Mesenchymal stem cell (in vitro differentiated cells and primary cell): ENCODE measurements at regions not wholly inside any gene's neighbourhood (a gene's known extent, or its start where the extent isn't known, plus 50 kb on each side); places are given as distances from the start of the nearest gene placed in this dataset.
A peak's percentile ranks its signal among the peaks of the same experiment; 100 is the strongest.

Experiments
- DNase-seq: peaks from one replicate; pipeline ENCODE4 v3.0.0-alpha.2; 2013
- H2AFZ ChIP-seq: one replicate; pipeline ENCODE4 v1.6.1; 2013; ENCODE audit warnings: low read depth, mild to moderate bottlenecking, control low read depth, inconsistent platforms, low read length, moderate library complexity
- H2AK5ac ChIP-seq: 2 replicates; pipeline ENCODE4 v1.6.1; 2013; ENCODE audit warnings: low read length, moderate library complexity, mild to moderate bottlenecking, inconsistent platforms; ENCODE audit not compliant: severe bottlenecking
- H2BK120ac ChIP-seq: one replicate; pipeline ENCODE4 v1.6.1; 2013; ENCODE audit warnings: low read depth, mild to moderate bottlenecking, inconsistent platforms, low read length, moderate library complexity
- H2BK12ac ChIP-seq, 2 experiments: one replicate each; pipeline ENCODE4 v1.6.1; 2013; ENCODE audit warnings: inconsistent platforms in 2 of 2, low read length in 2 of 2, mild to moderate bottlenecking in 2 of 2, moderate library complexity in 2 of 2, control low read depth in 1 of 2
- H2BK15ac ChIP-seq: one replicate; pipeline ENCODE4 v1.6.1; 2013; ENCODE audit warnings: mild to moderate bottlenecking, low read depth, inconsistent platforms; ENCODE audit not compliant: poor library complexity, severe bottlenecking
- H2BK5ac ChIP-seq: 2 replicates; pipeline ENCODE4 v1.6.1; 2013; ENCODE audit warnings: low read depth, mild to moderate bottlenecking, low read length, control low read depth, inconsistent platforms; ENCODE audit not compliant: poor library complexity, severe bottlenecking
- H3K14ac ChIP-seq, 2 experiments: one replicate each; pipeline ENCODE4 v1.6.1; 2013; ENCODE audit warnings: inconsistent platforms in 2 of 2, low read length in 2 of 2, control low read depth in 1 of 2, mild to moderate bottlenecking in 1 of 2, moderate library complexity in 1 of 2
- H3K18ac ChIP-seq, 2 experiments: one replicate each; pipeline ENCODE4 v1.6.1; 2013; ENCODE audit warnings: inconsistent platforms in 2 of 2, low read length in 2 of 2, control low read depth in 1 of 2, low read depth in 1 of 2, mild to moderate bottlenecking in 1 of 2
- H3K23ac ChIP-seq, 2 experiments: one replicate each; pipeline ENCODE4 v1.6.1; 2013; ENCODE audit warnings: inconsistent platforms in 2 of 2, low read length in 2 of 2, mild to moderate bottlenecking in 2 of 2, moderate library complexity in 2 of 2, control low read depth in 1 of 2
- H3K27ac ChIP-seq: 2 replicates; pipeline ENCODE4 v1.5.1; 2013; ENCODE audit warnings: mild to moderate bottlenecking, moderate library complexity, low read length, control low read depth, inconsistent platforms; ENCODE audit not compliant: poor library complexity, severe bottlenecking
- H3K27me3 ChIP-seq, 2 experiments: 2 replicates each; pipeline versions ENCODE4 v1.6.1 to v1.7.0; 2013; ENCODE audit warnings: low read length in 2 of 2, mild to moderate bottlenecking in 2 of 2, moderate library complexity in 2 of 2, control low read depth in 1 of 2, inconsistent platforms in 1 of 2; ENCODE audit not compliant: control insufficient read depth in 1 of 2, insufficient read depth in 1 of 2
- H3K36me3 ChIP-seq, 2 experiments: 2 replicates each; pipeline versions ENCODE4 v1.6.1 to v1.7.0; 2013; ENCODE audit warnings: low read length in 2 of 2, control low read depth in 1 of 2, inconsistent platforms in 1 of 2, low read depth in 1 of 2, mild to moderate bottlenecking in 1 of 2; ENCODE audit not compliant: insufficient read depth in 2 of 2, control insufficient read depth in 1 of 2
- H3K4ac ChIP-seq, 2 experiments: one replicate each; pipeline ENCODE4 v1.6.1; 2013; ENCODE audit warnings: inconsistent platforms in 2 of 2, low read length in 2 of 2, mild to moderate bottlenecking in 2 of 2, moderate library complexity in 2 of 2, control low read depth in 1 of 2, low read depth in 1 of 2
- H3K4me1 ChIP-seq: 2 replicates; pipeline ENCODE4 v1.6.1; 2013; ENCODE audit warnings: low read depth, low read length, control low read depth; ENCODE audit not compliant: control insufficient read depth, insufficient read depth
- H3K4me2 ChIP-seq: 2 replicates; pipeline ENCODE4 v1.6.1; 2013; ENCODE audit warnings: low read length, mild to moderate bottlenecking, inconsistent platforms; ENCODE audit not compliant: poor library complexity, severe bottlenecking
- H3K4me3 ChIP-seq, 2 experiments: 2 replicates each; pipeline versions ENCODE4 v1.5.1 to v1.7.0; 2013; ENCODE audit warnings: low read length in 2 of 2, mild to moderate bottlenecking in 2 of 2, control low read depth in 1 of 2, low read depth in 1 of 2; ENCODE audit not compliant: insufficient read depth in 1 of 2
- H3K79me1 ChIP-seq: replicated peaks from 2 replicates; pipeline ENCODE4 v1.6.1; 2013; ENCODE audit warnings: mild to moderate bottlenecking, control low read depth, low read length, inconsistent platforms; ENCODE audit not compliant: poor library complexity, severe bottlenecking
- H3K9ac ChIP-seq: 2 replicates; pipeline ENCODE4 v1.7.0; 2013; ENCODE audit warnings: mild to moderate bottlenecking, low read length, moderate library complexity
- H3K9me3 ChIP-seq: 2 replicates; pipeline ENCODE4 v1.7.0; 2013; ENCODE audit warnings: mild to moderate bottlenecking, low read length; ENCODE audit not compliant: control insufficient read depth
- H4K8ac ChIP-seq: one replicate; pipeline ENCODE4 v1.6.1; 2013; ENCODE audit warnings: inconsistent platforms, mild to moderate bottlenecking, low read length, moderate library complexity
- H4K91ac ChIP-seq: one replicate; pipeline ENCODE4 v1.6.1; 2013; ENCODE audit warnings: mild to moderate bottlenecking, low read length, inconsistent platforms
- WGBS: methylation state at CpG from one replicate; pipeline ENCODE4 v1.1.7; 2013; ENCODE audit warnings: mixed read lengths; 5-methylcytosine and 5-hydroxymethylcytosine counted together

DNA sequence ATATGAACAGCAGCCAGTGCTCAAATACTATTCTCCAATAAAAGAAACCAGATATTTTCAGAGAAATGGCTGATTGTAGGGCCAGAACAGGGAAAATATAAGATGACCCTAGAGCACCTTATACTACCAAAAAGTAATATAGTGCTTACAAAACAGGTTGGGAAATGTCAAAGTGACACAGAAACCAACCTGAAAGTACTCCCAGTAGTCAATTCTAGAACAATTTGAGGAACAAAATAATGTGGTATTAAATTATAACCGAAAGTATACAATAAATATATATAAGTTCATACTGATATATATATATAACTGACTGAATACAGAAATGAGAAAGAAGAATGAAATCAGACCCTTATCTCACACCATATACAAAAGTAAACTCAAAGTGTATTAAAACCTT lies 657.2 kb upstream of the PHF14 start:
- Histone ChIP-seq H3K36me3 (no peaks in the 10 kb centered on the region), H3K9ac (no peak overlapping the region), H2AFZ (no peak overlapping the region), H3K4me3 (no peak overlapping the region), H3K23ac (no peak overlapping the region), H2BK12ac (no peak overlapping the region), H4K91ac (no peak overlapping the region), H4K8ac (no peak overlapping the region), H2BK15ac (no peak overlapping the region), H3K79me1 (no peaks in the 10 kb centered on the region), H3K18ac (no peak overlapping the region), H3K27ac (no peak overlapping the region), H2BK5ac (no peak overlapping the region), H3K9me3 (peaks cover 12% of the 10 kb centered on the region), H2AK5ac (no peak overlapping the region), H3K14ac (no peak overlapping the region), H3K4me2 (no peak overlapping the region), H2BK120ac (no peak overlapping the region), H3K27me3 (no peaks in the 10 kb centered on the region), H3K4ac (no peak overlapping the region), H3K4me1 (no peaks in the 10 kb centered on the region)
- no CpG with 5 or more reads among the region's 1 CpG for WGBS
- DNase-seq, result no peak

DNA sequence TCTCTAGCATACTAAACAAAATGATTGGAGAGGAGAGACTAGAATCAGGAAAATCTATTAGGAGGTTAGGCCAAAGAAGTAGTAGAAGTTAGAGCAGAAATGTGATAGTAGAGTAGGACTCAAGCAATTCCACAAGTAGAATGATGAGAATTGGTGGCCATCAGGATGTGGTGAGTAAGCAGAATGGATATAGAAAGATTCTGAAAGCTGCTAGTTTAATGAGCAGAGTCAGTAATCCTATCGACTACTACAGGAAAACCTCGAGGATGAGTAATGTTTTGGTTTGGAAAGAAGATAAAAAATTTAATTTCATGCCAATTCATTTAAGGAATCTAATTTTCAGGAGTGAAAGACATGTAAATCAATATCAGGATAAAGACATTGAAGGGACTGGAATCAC lies 648.3 kb upstream of the PHF14 start:
- no peak overlapping the region for H3K4me3 ChIP-seq
- no peak overlapping the region for H2AFZ ChIP-seq
- DNase-seq, result no peak
- H2BK12ac ChIP-seq, result no peak overlapping the region
- H3K9me3 ChIP-seq, result peaks cover 33% of the 10 kb centered on the region
- no peak overlapping the region for H3K14ac ChIP-seq
- H3K4ac ChIP-seq, result no peak overlapping the region
- no peaks in the 10 kb centered on the region for H3K79me1 ChIP-seq
- no peak overlapping the region for H2BK15ac ChIP-seq
- no peak overlapping the region for H3K9ac ChIP-seq
- H3K4me1 ChIP-seq, result no peaks in the 10 kb centered on the region
- no peak overlapping the region for H3K4me2 ChIP-seq
- H3K27ac ChIP-seq, result no peak overlapping the region
- H4K91ac ChIP-seq, result no peak overlapping the region
- H2BK120ac ChIP-seq, result no peak overlapping the region
- no peak overlapping the region for H3K18ac ChIP-seq
- H2AK5ac ChIP-seq, result no peak overlapping the region
- H4K8ac ChIP-seq, result no peak overlapping the region
- no peaks in the 10 kb centered on the region for H3K36me3 ChIP-seq
- no CpG with 5 or more reads among the region's 2 CpGs for WGBS
- H3K23ac ChIP-seq, result no peak overlapping the region
- no peak overlapping the region for H2BK5ac ChIP-seq
- H3K27me3 ChIP-seq, result no peaks in the 10 kb centered on the region

DNA sequence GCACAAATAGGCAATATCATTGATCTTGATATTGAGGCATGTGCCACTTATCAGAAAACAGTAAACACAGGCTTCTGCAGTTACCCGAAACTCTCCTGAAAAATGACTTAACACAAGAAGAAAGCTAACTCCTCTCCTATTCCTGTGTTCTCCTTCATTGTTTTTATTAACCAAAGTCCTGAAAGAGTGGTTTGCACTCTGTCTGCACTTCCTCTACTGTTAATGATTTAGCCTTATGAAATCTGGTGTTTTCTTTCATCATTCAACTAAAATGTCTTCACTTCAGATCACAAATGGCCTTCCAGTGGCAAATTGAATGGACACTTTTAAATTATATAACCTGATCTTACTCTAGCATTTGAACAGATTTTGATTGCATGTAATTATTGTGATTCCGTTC lies 630.6 kb upstream of the PHF14 start:
- Histone ChIP-seq H2AFZ (no peak overlapping the region), H2AK5ac (no peak overlapping the region), H3K4me1 (no peaks in the 10 kb centered on the region), H3K4me2 (no peak overlapping the region), H3K9me3 (peaks cover 7% of the 10 kb centered on the region), H3K14ac (no peak overlapping the region), H3K36me3 (no peaks in the 10 kb centered on the region), H3K23ac (no peak overlapping the region), H3K27me3 (no peaks in the 10 kb centered on the region), H3K18ac (no peak overlapping the region), H2BK5ac (no peak overlapping the region), H2BK120ac (no peak overlapping the region), H2BK15ac (no peak overlapping the region), H3K79me1 (no peaks in the 10 kb centered on the region), H3K4me3 (no peak overlapping the region), H3K9ac (no peak overlapping the region), H4K91ac (no peak overlapping the region), H3K4ac (no peak overlapping the region), H4K8ac (no peak overlapping the region), H2BK12ac (no peak overlapping the region), H3K27ac (no peak overlapping the region)
- DNase-seq, result no peak
- WGBS, result 93% methylated on average over 2 of the region's 2 CpGs

DNA sequence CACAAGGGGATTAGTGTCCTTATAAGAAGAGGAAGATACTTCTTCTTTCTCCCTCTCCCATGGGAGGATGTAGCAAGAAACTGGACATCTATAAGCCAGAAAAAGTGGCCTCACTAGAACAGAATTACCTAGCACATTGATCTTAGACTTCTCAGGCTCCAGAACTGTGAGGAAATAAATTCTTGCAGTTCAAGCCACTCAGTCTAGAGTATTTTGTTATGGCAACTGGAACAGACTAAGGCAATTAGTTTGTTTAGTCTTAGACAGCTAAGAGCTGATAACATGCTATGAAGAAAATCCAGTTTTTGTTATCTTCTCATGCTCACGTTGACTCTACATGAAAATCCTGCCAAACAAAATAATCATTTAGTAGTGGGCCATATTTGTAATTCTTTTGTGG lies 627.6 kb upstream of the PHF14 start:
- Histone ChIP-seq H4K8ac (no peak overlapping the region), H3K23ac (no peak overlapping the region)

More for the DNA sequence above, 627.6 kb upstream of the PHF14 start:
- Histone ChIP-seq H3K27me3 (no peaks in the 10 kb centered on the region), H3K36me3 (no peaks in the 10 kb centered on the region), H4K91ac (no peak overlapping the region), H3K14ac (no peak overlapping the region), H2AFZ (no peak overlapping the region), H3K18ac (no peak overlapping the region), H3K4me3 (no peak overlapping the region), H2BK5ac (no peak overlapping the region), H2BK120ac (no peak overlapping the region), H3K4ac (no peak overlapping the region), H3K4me1 (no peaks in the 10 kb centered on the region), H3K27ac (no peak overlapping the region), H2BK12ac (no peak overlapping the region), H2AK5ac (no peak overlapping the region), H3K9me3 (no peaks in the 10 kb centered on the region), H3K9ac (no peak overlapping the region), H3K4me2 (no peak overlapping the region), H2BK15ac (no peak overlapping the region), H3K79me1 (no peaks in the 10 kb centered on the region)
- DNase-seq, result peak; percentile 21
- no CpG with 5 or more reads among the region's 1 CpG for WGBS
